Mesenchymal stem cell (in vitro differentiated cells and primary cell): ENCODE measurements at regions not wholly inside any gene's neighbourhood (a gene's known extent, or its start where the extent isn't known, plus 50 kb on each side); places are given as distances from the start of the nearest gene placed in this dataset.

Experiments
- DNase-seq: peaks from one replicate; pipeline ENCODE4 v3.0.0-alpha.2; 2013
- H2AFZ ChIP-seq: one replicate; pipeline ENCODE4 v1.6.1; 2013; ENCODE audit warnings: low read depth, mild to moderate bottlenecking, control low read depth, inconsistent platforms, low read length, moderate library complexity
- H2AK5ac ChIP-seq: 2 replicates; pipeline ENCODE4 v1.6.1; 2013; ENCODE audit warnings: low read length, moderate library complexity, mild to moderate bottlenecking, inconsistent platforms; ENCODE audit not compliant: severe bottlenecking
- H2BK120ac ChIP-seq: one replicate; pipeline ENCODE4 v1.6.1; 2013; ENCODE audit warnings: low read depth, mild to moderate bottlenecking, inconsistent platforms, low read length, moderate library complexity
- H2BK12ac ChIP-seq, 2 experiments: one replicate each; pipeline ENCODE4 v1.6.1; 2013; ENCODE audit warnings: inconsistent platforms in 2 of 2, low read length in 2 of 2, mild to moderate bottlenecking in 2 of 2, moderate library complexity in 2 of 2, control low read depth in 1 of 2
- H2BK15ac ChIP-seq: one replicate; pipeline ENCODE4 v1.6.1; 2013; ENCODE audit warnings: mild to moderate bottlenecking, low read depth, inconsistent platforms; ENCODE audit not compliant: poor library complexity, severe bottlenecking
- H2BK5ac ChIP-seq: 2 replicates; pipeline ENCODE4 v1.6.1; 2013; ENCODE audit warnings: low read depth, mild to moderate bottlenecking, low read length, control low read depth, inconsistent platforms; ENCODE audit not compliant: poor library complexity, severe bottlenecking
- H3K14ac ChIP-seq, 2 experiments: one replicate each; pipeline ENCODE4 v1.6.1; 2013; ENCODE audit warnings: inconsistent platforms in 2 of 2, low read length in 2 of 2, control low read depth in 1 of 2, mild to moderate bottlenecking in 1 of 2, moderate library complexity in 1 of 2
- H3K18ac ChIP-seq, 2 experiments: one replicate each; pipeline ENCODE4 v1.6.1; 2013; ENCODE audit warnings: inconsistent platforms in 2 of 2, low read length in 2 of 2, control low read depth in 1 of 2, low read depth in 1 of 2, mild to moderate bottlenecking in 1 of 2
- H3K23ac ChIP-seq, 2 experiments: one replicate each; pipeline ENCODE4 v1.6.1; 2013; ENCODE audit warnings: inconsistent platforms in 2 of 2, low read length in 2 of 2, mild to moderate bottlenecking in 2 of 2, moderate library complexity in 2 of 2, control low read depth in 1 of 2
- H3K27ac ChIP-seq: 2 replicates; pipeline ENCODE4 v1.5.1; 2013; ENCODE audit warnings: mild to moderate bottlenecking, moderate library complexity, low read length, control low read depth, inconsistent platforms; ENCODE audit not compliant: poor library complexity, severe bottlenecking
- H3K27me3 ChIP-seq, 2 experiments: 2 replicates each; pipeline versions ENCODE4 v1.6.1 to v1.7.0; 2013; ENCODE audit warnings: low read length in 2 of 2, mild to moderate bottlenecking in 2 of 2, moderate library complexity in 2 of 2, control low read depth in 1 of 2, inconsistent platforms in 1 of 2; ENCODE audit not compliant: control insufficient read depth in 1 of 2, insufficient read depth in 1 of 2
- H3K36me3 ChIP-seq, 2 experiments: 2 replicates each; pipeline versions ENCODE4 v1.6.1 to v1.7.0; 2013; ENCODE audit warnings: low read length in 2 of 2, control low read depth in 1 of 2, inconsistent platforms in 1 of 2, low read depth in 1 of 2, mild to moderate bottlenecking in 1 of 2; ENCODE audit not compliant: insufficient read depth in 2 of 2, control insufficient read depth in 1 of 2
- H3K4ac ChIP-seq, 2 experiments: one replicate each; pipeline ENCODE4 v1.6.1; 2013; ENCODE audit warnings: inconsistent platforms in 2 of 2, low read length in 2 of 2, mild to moderate bottlenecking in 2 of 2, moderate library complexity in 2 of 2, control low read depth in 1 of 2, low read depth in 1 of 2
- H3K4me1 ChIP-seq: 2 replicates; pipeline ENCODE4 v1.6.1; 2013; ENCODE audit warnings: low read depth, low read length, control low read depth; ENCODE audit not compliant: control insufficient read depth, insufficient read depth
- H3K4me2 ChIP-seq: 2 replicates; pipeline ENCODE4 v1.6.1; 2013; ENCODE audit warnings: low read length, mild to moderate bottlenecking, inconsistent platforms; ENCODE audit not compliant: poor library complexity, severe bottlenecking
- H3K4me3 ChIP-seq, 2 experiments: 2 replicates each; pipeline versions ENCODE4 v1.5.1 to v1.7.0; 2013; ENCODE audit warnings: low read length in 2 of 2, mild to moderate bottlenecking in 2 of 2, control low read depth in 1 of 2, low read depth in 1 of 2; ENCODE audit not compliant: insufficient read depth in 1 of 2
- H3K79me1 ChIP-seq: replicated peaks from 2 replicates; pipeline ENCODE4 v1.6.1; 2013; ENCODE audit warnings: mild to moderate bottlenecking, control low read depth, low read length, inconsistent platforms; ENCODE audit not compliant: poor library complexity, severe bottlenecking
- H3K9ac ChIP-seq: 2 replicates; pipeline ENCODE4 v1.7.0; 2013; ENCODE audit warnings: mild to moderate bottlenecking, low read length, moderate library complexity
- H3K9me3 ChIP-seq: 2 replicates; pipeline ENCODE4 v1.7.0; 2013; ENCODE audit warnings: mild to moderate bottlenecking, low read length; ENCODE audit not compliant: control insufficient read depth
- H4K8ac ChIP-seq: one replicate; pipeline ENCODE4 v1.6.1; 2013; ENCODE audit warnings: inconsistent platforms, mild to moderate bottlenecking, low read length, moderate library complexity
- H4K91ac ChIP-seq: one replicate; pipeline ENCODE4 v1.6.1; 2013; ENCODE audit warnings: mild to moderate bottlenecking, low read length, inconsistent platforms
- WGBS: methylation state at CpG from one replicate; pipeline ENCODE4 v1.1.7; 2013; ENCODE audit warnings: mixed read lengths; 5-methylcytosine and 5-hydroxymethylcytosine counted together

GRCh38 chr1:93778457-93778856 lies 96.8 kb upstream of the BCAR3 start:
- Histone ChIP-seq H2AFZ (no peak overlapping the region), H3K4me3 (no peak overlapping the region), H2AK5ac (no peak overlapping the region), H3K4me2 (no peak overlapping the region), H3K23ac (no peak overlapping the region), H3K18ac (no peak overlapping the region), H3K4me1 (peaks cover 6% of the 10 kb centered on the region), H4K91ac (no peak overlapping the region), H4K8ac (no peak overlapping the region), H2BK120ac (no peak overlapping the region), H3K27ac (no peak overlapping the region), H3K4ac (no peak overlapping the region), H3K14ac (no peak overlapping the region), H3K9ac (no peak overlapping the region), H3K36me3 (no peaks in the 10 kb centered on the region), H2BK15ac (no peak overlapping the region), H3K27me3 (no peaks in the 10 kb centered on the region), H3K79me1 (no peaks in the 10 kb centered on the region), H2BK12ac (no peak overlapping the region), H2BK5ac (no peak overlapping the region), H3K9me3 (no peaks in the 10 kb centered on the region)
- DNase-seq = no peak
- WGBS = 91% methylated on average over 1 of the region's 2 CpGs

- no peak overlapping the region for H2AFZ ChIP-seq
- no peak overlapping the region for H2BK120ac ChIP-seq
- no peak overlapping the region for H3K23ac ChIP-seq
- no peak overlapping the region for H3K18ac ChIP-seq
- no peak overlapping the region for H3K27ac ChIP-seq
- H3K79me1 ChIP-seq = no peaks in the 10 kb centered on the region
- H3K4me3 ChIP-seq = no peak overlapping the region
- no peak overlapping the region for H3K4ac ChIP-seq
- H3K4me2 ChIP-seq = no peak overlapping the region
- 84% methylated on average over 2 of the region's 2 CpGs for WGBS
- H2BK15ac ChIP-seq = peak overlapping the region; percentile 74
- H3K4me1 ChIP-seq = peaks cover 6% of the 10 kb centered on the region
- H2AK5ac ChIP-seq = no peak overlapping the region
- no peak overlapping the region for H3K9ac ChIP-seq
- H3K9me3 ChIP-seq = no peaks in the 10 kb centered on the region
- H4K8ac ChIP-seq = no peak overlapping the region
- H2BK12ac ChIP-seq = no peak overlapping the region
- H3K27me3 ChIP-seq = peaks cover 0 to 3% of the 10 kb centered on the region in 2 experiments
- DNase-seq = no peak
- H2BK5ac ChIP-seq = no peak overlapping the region
- no peak overlapping the region for H4K91ac ChIP-seq
- no peaks in the 10 kb centered on the region for H3K36me3 ChIP-seq
- no peak overlapping the region for H3K14ac ChIP-seq
These were observed 95.6 kb upstream of the BCAR3 start for GRCh38 chr1:93777255-93777654.

- Histone ChIP-seq H3K14ac (peak overlapping the region in 1 of 2 experiments; percentile 28), H3K9me3 (no peaks in the 10 kb centered on the region), H3K36me3 (no peaks in the 10 kb centered on the region), H3K23ac (no peak overlapping the region), H3K18ac (peak overlapping the region in 1 of 2 experiments; percentile 52), H2AFZ (no peak overlapping the region), H3K27ac (no peak overlapping the region), H4K91ac (no peak overlapping the region), H2BK15ac (no peak overlapping the region), H2AK5ac (no peak overlapping the region), H3K27me3 (peaks cover 0 to 3% of the 10 kb centered on the region in 2 experiments), H3K79me1 (no peaks in the 10 kb centered on the region), H2BK5ac (no peak overlapping the region), H2BK12ac (no peak overlapping the region), H3K4me3 (no peak overlapping the region), H4K8ac (no peak overlapping the region), H3K4ac (no peak overlapping the region), H3K4me2 (no peak overlapping the region), H2BK120ac (no peak overlapping the region), H3K4me1 (peaks cover 6% of the 10 kb centered on the region), H3K9ac (no peak overlapping the region)
- DNase-seq = no peak
- 98% methylated on average over 3 of the region's 3 CpGs for whole genome bisulfite sequencing
These were observed 95.1 kb upstream of the BCAR3 start for GRCh38 chr1:93776728-93777127.

- DNase-seq = no peak
- H2AFZ ChIP-seq = no peak overlapping the region
- H3K9ac ChIP-seq = no peak overlapping the region
- peak overlapping the region; percentile 51 to 84 for H2BK12ac ChIP-seq
- H2BK15ac ChIP-seq = peak overlapping the region; percentile 69
- no peak overlapping the region for H3K23ac ChIP-seq
- no peak overlapping the region for H3K14ac ChIP-seq
- H3K27me3 ChIP-seq = peaks cover 0 to 3% of the 10 kb centered on the region in 2 experiments
- no peak overlapping the region for H3K27ac ChIP-seq
- no peak overlapping the region for H3K4me3 ChIP-seq
- no peak overlapping the region for H3K4ac ChIP-seq
- H2BK120ac ChIP-seq = peak overlapping the region; percentile 19
- H3K4me2 ChIP-seq = no peak overlapping the region
- peaks cover 6% of the 10 kb centered on the region for H3K4me1 ChIP-seq
- no peak overlapping the region for H2BK5ac ChIP-seq
- 87% methylated on average over 6 of the region's 6 CpGs for WGBS
- H3K18ac ChIP-seq = peak overlapping the region; percentile 33 to 96
- no peaks in the 10 kb centered on the region for H3K79me1 ChIP-seq
- H3K36me3 ChIP-seq = no peaks in the 10 kb centered on the region
- H3K9me3 ChIP-seq = no peaks in the 10 kb centered on the region
- H2AK5ac ChIP-seq = no peak overlapping the region
- peak overlapping the region; percentile 54 for H4K8ac ChIP-seq
- H4K91ac ChIP-seq = peak overlapping the region; percentile 90
These were observed 93.6 kb upstream of the BCAR3 start for GRCh38 chr1:93775224-93775623.
